Mucosa of stomach (tissue), 1 donor: ENCODE measurements at regions not wholly inside any gene's neighbourhood (a gene's known extent, or its start where the extent isn't known, plus 50 kb on each side); places are given as distances from the start of the nearest gene placed in this dataset.
"Not testable (repeated sequence)": the region's sequence is repeated elsewhere in the genome, so short reads cannot be mapped to it uniquely, and the experiment has no call there.

Experiments
- H3K27me3 ChIP-seq: one replicate; pipeline ENCODE4 v1.7.0; 2013; ENCODE audit warnings: mild to moderate bottlenecking, low read length; ENCODE audit not compliant: control insufficient read depth, insufficient read depth
- H3K36me3 ChIP-seq: one replicate; pipeline ENCODE4 v1.7.0; 2013; ENCODE audit warnings: low read length; ENCODE audit not compliant: control insufficient read depth, insufficient read depth
- H3K4me1 ChIP-seq: one replicate; pipeline ENCODE4 v1.7.0; 2013; ENCODE audit warnings: mild to moderate bottlenecking, low read length; ENCODE audit not compliant: control insufficient read depth, insufficient read depth
- H3K4me3 ChIP-seq: one replicate; pipeline ENCODE4 v1.7.0; 2013; ENCODE audit warnings: low read length
- H3K9ac ChIP-seq: one replicate; pipeline ENCODE4 v1.7.0; 2013; ENCODE audit warnings: mild to moderate bottlenecking, low read length, moderate library complexity
- H3K9me3 ChIP-seq: one replicate; pipeline ENCODE4 v1.7.0; 2013; ENCODE audit warnings: mild to moderate bottlenecking, low read length, moderate library complexity; ENCODE audit not compliant: control insufficient read depth
- donor health status: Pancreatic carcinoma.

DNA sequence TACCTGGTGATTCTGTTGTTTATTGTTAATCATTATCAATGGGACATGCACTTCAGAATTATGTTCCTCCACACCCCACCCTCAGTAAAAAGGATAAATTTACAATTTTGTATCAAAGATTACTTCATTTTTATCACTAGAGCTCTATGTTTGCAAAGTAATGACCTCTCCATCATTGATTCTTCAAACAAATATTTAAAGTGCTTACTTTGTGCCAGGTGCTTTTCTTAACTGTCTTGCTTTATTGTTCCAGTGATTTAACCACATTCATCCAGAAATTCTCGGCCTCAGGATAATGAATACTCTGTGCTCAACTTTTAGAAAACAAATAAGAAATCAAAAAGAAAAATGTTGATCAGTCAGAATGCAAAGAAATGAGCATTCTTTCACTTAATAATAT, 144.9 kb upstream of the FOXP2 start:
- Histone ChIP-seq H3K9me3 (no peaks in the 10 kb centered on the region), H3K27me3 (no peaks in the 10 kb centered on the region), H3K36me3 (no peaks in the 10 kb centered on the region), H3K4me3 (no peak overlapping the region), H3K9ac (no peak overlapping the region), H3K4me1 (no peaks in the 10 kb centered on the region)

DNA sequence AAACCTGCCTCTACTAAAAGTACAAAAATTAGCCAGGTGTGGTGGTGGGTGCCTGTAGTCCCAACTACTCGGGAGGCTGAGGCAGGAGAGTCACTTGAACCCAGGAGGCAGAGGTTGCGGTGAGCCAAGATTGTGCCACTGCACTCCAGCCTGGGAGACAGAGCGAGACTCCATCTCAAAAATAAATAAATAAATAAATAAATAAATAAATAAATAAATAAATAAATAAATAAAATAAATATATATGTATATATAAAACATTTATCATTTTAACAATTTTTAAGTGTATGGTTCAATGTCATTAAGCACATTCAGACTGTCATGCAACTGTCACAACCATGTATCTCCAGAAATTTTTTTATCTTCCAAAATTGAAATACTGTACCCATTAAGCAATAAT, 147.1 kb upstream of the FOXP2 start:
- not testable (repeated sequence) for H3K4me3 ChIP-seq, H3K9ac ChIP-seq, H3K36me3 ChIP-seq, H3K27me3 ChIP-seq, H3K9me3 ChIP-seq, H3K4me1 ChIP-seq

DNA sequence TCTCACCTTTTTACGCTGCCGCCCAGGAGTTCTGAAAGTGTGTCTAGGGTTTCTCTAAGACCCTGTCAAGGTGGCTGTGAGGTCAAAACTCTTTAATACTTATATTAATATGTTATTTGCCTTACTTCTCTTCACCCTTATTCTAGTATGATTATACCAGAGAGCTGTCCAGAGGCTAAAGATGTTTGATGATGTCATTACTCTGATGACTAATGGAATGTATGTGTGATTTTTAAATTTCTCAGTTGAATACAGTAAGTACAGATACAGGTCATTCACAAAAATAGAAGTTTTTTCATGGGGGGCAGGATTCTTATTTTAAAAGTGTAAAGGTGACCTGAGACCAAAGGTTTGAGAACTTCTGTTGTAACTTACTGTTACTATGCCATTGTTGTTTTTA, 150.6 kb upstream of the FOXP2 start:
- Histone ChIP-seq H3K4me3 (no peak overlapping the region), H3K9ac (no peak overlapping the region), H3K27me3 (no peaks in the 10 kb centered on the region), H3K4me1 (no peaks in the 10 kb centered on the region), H3K9me3 (no peaks in the 10 kb centered on the region), H3K36me3 (no peaks in the 10 kb centered on the region)

DNA sequence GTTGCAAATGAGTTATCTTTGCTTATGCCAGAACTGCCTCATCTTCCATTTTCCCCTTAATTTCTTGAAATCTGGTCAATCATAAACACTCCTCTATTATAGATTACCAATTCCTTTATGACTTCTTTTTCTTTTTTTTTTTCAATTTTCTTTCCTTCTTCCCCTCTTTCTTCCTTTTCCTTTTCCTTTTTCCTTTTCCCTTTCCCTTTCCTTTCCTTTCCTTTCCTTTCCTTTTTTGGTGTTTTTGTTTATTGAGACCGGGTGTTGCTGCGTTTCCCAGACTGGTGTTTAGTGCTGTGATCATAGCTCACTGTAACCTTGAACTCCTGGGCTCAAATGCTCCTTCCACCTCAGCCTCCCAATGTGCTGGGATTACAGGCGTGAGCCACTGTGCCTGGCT, 151.4 kb upstream of the FOXP2 start:
- no peak overlapping the region for H3K4me3 ChIP-seq
- H3K27me3 ChIP-seq: no peaks in the 10 kb centered on the region
- H3K4me1 ChIP-seq: no peaks in the 10 kb centered on the region
- no peak overlapping the region for H3K9ac ChIP-seq
- no peaks in the 10 kb centered on the region for H3K36me3 ChIP-seq
- H3K9me3 ChIP-seq: no peaks in the 10 kb centered on the region

DNA sequence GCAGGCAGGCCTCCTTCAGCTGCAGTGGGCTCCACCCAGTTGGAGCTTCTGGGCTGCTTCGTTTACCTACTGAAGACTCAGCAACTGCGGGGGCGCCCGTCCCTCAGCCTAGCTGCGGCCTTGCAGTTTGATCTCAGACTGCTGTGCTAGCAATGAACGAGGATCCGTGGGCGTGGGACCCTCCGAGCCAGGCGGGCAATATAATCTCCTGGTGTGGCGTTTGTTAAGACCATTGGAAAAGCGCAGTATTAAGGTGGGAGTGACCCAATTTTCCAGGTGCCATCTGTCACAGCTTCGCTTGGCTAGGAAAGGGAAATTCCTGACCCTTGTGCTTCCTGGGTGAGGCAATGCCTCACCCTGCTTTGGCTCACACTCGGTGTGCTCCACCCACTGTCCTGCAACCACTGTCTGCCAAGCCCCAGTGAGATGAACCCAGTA, 159.2 kb upstream of the FOXP2 start:
- Histone ChIP-seq H3K36me3 (no peaks in the 10 kb centered on the region), H3K27me3 (no peaks in the 10 kb centered on the region), H3K4me3 (no peak overlapping the region), H3K9ac (no peak overlapping the region), H3K9me3 (no peaks in the 10 kb centered on the region), H3K4me1 (no peaks in the 10 kb centered on the region)

DNA sequence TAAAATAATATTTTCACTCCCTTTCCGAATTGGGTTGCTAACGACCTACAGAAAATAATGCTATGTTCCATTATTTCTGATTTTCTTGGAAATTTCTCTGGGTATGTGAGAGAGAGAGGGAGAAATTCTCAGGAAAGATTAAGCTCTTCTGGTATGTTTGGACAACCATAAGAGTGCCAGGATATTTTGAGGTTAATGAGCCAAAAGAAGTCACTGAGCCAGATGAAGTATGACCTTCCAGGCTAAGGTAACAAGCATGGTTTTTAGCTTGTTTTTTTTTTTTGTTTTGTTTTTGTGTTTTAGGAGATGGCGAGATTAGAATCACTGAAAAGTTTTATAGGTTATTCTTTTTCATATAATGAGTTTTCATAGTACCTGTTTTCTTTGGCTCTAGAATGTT, 171.0 kb upstream of the FOXP2 start:
- no peaks in the 10 kb centered on the region for H3K27me3 ChIP-seq
- H3K9ac ChIP-seq: no peak overlapping the region
- H3K4me3 ChIP-seq: no peak overlapping the region
- no peaks in the 10 kb centered on the region for H3K9me3 ChIP-seq
- H3K36me3 ChIP-seq: no peaks in the 10 kb centered on the region
- H3K4me1 ChIP-seq: no peaks in the 10 kb centered on the region

DNA sequence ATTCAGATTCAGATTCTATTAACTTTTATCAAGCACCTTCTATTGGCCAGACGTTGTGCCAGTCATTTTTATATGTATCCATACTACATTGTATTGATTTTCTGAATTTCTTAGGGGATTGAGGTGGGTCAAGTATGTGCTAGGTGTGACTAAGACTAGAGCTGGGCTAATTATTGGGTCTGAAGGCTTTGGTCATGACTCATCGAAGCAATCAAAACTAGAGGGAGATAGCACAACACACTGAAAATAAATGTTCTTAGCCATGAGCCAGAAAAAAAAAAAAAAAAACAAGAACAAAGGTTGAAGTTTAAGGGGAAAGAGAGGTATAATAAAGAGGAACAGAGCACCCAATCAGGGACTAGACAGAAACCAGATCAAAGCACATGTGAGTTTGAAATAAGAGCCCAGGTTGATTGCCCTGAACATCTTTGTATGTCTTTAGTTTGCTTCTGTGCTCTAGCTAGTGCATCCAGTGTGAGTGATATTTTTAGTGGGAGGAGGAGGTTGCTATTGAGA, 171.6 kb upstream of the FOXP2 start:
- Histone ChIP-seq H3K36me3 (no peaks in the 10 kb centered on the region), H3K4me3 (no peak overlapping the region), H3K4me1 (no peaks in the 10 kb centered on the region), H3K27me3 (no peaks in the 10 kb centered on the region), H3K9ac (no peak overlapping the region), H3K9me3 (no peaks in the 10 kb centered on the region)

DNA sequence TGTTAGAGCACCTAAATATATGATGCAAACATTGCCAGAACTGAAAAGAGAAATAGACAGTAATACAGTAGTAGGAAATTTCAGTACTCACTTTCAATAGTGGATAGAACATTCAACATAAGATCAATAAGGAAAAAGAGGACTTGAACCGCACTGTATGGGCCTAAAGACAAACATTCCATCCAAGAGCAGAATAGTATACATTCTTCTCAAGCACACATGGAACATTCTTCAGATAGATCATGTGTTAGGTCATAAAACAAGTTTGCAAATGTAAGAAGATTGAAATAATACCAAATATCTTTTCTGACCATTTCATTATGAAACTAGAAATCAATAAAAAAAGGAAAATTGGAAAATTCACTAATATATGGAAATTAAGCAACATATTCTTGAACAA, 185.4 kb upstream of the FOXP2 start:
- Histone ChIP-seq H3K4me1 (no peaks in the 10 kb centered on the region), H3K36me3 (no peaks in the 10 kb centered on the region), H3K9me3 (no peaks in the 10 kb centered on the region), H3K27me3 (no peaks in the 10 kb centered on the region), H3K9ac (no peak overlapping the region), H3K4me3 (no peak overlapping the region)

DNA sequence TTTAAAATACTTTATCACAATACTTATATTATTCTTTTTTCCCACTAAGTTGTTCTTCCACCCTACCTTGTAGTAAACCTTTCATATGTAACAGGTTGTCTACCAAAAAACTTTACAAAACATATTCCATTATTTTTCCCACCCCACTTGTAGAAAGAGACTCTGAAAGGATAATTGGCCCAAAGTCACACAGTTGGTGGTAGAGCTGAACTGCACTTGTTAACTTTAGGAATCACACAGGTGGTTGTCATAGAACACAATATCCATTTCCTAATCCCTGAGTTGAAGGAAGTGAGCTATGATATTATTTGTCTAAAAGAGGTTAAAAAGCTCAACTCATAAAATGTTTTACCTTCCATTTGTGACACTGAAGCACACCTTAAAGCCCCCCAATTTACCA, 188.8 kb upstream of the FOXP2 start:
- Histone ChIP-seq H3K4me3 (no peak overlapping the region), H3K36me3 (no peaks in the 10 kb centered on the region), H3K9ac (no peak overlapping the region), H3K4me1 (no peaks in the 10 kb centered on the region), H3K9me3 (no peaks in the 10 kb centered on the region), H3K27me3 (no peaks in the 10 kb centered on the region)

DNA sequence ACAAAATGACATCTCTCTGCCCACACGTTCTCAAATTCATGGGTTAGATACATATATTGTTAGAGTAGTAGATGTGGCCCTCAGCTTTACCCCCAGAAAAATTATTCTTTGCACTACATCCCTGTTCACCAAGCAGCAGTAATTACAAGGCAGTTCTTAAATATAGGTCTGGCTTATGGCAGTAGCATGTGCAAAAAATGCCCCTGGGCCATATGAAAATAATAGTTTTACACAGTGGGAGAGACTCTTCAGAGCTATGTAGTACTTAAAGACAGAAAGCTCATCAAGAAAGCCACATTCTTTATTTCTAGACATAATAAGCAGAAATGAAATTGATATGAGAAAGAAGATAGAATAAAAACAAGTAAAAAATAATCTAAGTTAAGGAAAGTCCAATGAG, 196.3 kb upstream of the FOXP2 start:
- H3K27me3 ChIP-seq: no peaks in the 10 kb centered on the region
- H3K9me3 ChIP-seq: no peaks in the 10 kb centered on the region
- H3K4me1 ChIP-seq: no peaks in the 10 kb centered on the region
- no peak overlapping the region for H3K9ac ChIP-seq
- no peak overlapping the region for H3K4me3 ChIP-seq
- H3K36me3 ChIP-seq: no peaks in the 10 kb centered on the region

DNA sequence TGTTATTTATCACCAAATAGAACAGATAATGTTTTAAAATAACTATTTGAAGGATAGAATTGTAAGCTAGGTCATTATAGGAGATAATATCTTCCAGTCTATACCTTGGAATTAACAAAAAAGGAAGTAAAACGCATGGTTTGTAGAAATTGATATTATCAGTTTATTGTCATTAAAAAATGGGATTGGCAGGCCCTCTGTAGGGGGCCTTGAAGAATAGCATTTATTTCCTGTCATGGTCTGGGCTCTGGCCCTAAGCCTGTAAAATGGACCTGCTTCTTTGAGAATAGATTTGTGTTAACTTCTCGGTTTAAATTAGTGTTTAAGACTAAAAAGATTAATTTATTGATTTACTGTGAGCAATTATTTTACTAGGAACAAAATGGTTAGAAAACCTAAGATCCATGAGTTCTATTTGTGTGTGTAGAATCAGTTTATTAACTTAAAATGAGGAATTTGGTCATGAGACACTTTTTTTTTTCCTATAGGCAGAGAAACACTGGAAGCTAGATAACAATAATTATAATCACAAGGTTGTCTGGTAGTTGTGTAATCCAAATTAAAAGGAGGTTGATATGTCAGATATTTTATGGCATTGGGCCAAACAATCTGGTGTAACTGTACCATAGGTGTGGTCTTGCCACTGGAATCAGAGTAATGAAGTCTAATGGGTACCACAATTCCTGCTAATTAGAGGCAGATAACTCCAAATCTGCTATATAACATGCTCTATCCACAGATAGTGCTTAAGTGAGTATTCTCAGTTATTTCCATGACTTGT, 197.4 kb upstream of the FOXP2 start:
- Histone ChIP-seq H3K4me3 (no peak overlapping the region), H3K27me3 (no peaks in the 10 kb centered on the region), H3K4me1 (no peaks in the 10 kb centered on the region), H3K9ac (no peak overlapping the region), H3K36me3 (no peaks in the 10 kb centered on the region), H3K9me3 (no peaks in the 10 kb centered on the region)

DNA sequence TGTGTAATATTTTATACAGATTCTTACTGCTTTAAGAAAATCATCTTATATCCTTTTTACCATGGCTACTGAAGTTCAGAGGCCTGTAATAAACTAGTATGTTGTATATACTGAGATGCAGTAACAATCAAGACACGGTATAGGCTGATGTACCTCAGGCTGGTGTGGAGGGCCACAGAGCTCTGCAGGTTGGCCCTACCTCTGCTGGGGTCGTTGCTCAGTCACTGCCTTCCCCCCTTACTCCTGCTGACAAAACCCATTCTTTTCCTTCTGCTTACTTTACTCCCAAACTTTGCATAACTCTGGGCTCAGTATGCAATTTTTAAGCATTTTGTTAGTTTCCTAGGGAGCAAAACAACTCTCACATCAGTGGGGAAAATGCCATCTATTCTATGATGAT, 200.1 kb upstream of the FOXP2 start:
- no peaks in the 10 kb centered on the region for H3K9me3 ChIP-seq
- no peaks in the 10 kb centered on the region for H3K36me3 ChIP-seq
- no peaks in the 10 kb centered on the region for H3K4me1 ChIP-seq
- no peak overlapping the region for H3K9ac ChIP-seq
- H3K27me3 ChIP-seq: no peaks in the 10 kb centered on the region
- H3K4me3 ChIP-seq: no peak overlapping the region
